ENCODE measurements at regions not wholly inside any gene's neighbourhood (a gene's known extent, or its start where the extent isn't known, plus 50 kb on each side); places are given as distances from the start of the nearest gene placed in this dataset.
"Not testable (repeated sequence)": the region's sequence is repeated elsewhere in the genome, so short reads cannot be mapped to it uniquely, and the experiment has no call there.

DNA sequence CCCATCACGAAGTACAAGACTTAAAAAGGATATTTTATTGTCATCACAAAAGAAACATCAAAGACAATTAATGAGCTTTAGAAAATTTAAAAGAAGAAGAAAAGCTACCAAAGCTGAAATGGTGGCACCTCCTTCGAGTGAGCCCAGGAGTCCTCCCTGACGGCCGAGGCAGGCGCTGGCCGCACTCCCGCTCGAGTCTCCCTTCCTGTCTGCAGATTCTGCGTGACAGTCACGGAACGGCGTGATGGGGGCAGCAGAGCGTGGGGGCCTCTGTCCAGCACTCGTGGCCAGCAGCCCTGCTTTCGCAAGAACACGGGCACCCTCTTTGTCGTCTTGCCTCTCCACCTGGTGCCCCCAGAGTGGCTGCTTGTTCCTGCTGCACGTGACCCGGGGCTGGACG, 209.9 kb downstream of the TMEM121 start:
- TF ChIP-seq, protein P1, sequence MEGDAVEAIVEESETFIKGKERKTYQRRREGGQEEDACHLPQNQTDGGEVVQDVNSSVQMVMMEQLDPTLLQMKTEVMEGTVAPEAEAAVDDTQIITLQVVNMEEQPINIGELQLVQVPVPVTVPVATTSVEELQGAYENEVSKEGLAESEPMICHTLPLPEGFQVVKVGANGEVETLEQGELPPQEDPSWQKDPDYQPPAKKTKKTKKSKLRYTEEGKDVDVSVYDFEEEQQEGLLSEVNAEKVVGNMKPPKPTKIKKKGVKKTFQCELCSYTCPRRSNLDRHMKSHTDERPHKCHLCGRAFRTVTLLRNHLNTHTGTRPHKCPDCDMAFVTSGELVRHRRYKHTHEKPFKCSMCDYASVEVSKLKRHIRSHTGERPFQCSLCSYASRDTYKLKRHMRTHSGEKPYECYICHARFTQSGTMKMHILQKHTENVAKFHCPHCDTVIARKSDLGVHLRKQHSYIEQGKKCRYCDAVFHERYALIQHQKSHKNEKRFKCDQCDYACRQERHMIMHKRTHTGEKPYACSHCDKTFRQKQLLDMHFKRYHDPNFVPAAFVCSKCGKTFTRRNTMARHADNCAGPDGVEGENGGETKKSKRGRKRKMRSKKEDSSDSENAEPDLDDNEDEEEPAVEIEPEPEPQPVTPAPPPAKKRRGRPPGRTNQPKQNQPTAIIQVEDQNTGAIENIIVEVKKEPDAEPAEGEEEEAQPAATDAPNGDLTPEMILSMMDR (IDR thresholded peaks at IDR 0.05) = not testable (repeated sequence)
- not testable (repeated sequence) for TF ChIP-seq EZH2 (IDR thresholded peaks at IDR 0.05; ENCODE audit: borderline replicate concordance, insufficient read depth, low read depth, low read length, poor library complexity, severe bottlenecking)
